GM23248 (cell line): ENCODE measurements at regions not wholly inside any gene's neighbourhood (a gene's known extent, or its start where the extent isn't known, plus 50 kb on each side); places are given as distances from the start of the nearest gene placed in this dataset.

Source experiments
- DNase-seq: peaks from one replicate; pipeline ENCODE4 v3.0.0-alpha.2; 2015
- H2AFZ ChIP-seq: fragments of 200-600 bp; sonication (generic); 2 replicates; pipeline ENCODE4 v1.6.1; 2016; ENCODE audit warnings: antibody characterized with exemption
- H3F3A ChIP-seq: fragments of 200-600 bp; sonication (generic); 2 replicates; pipeline ENCODE4 v1.6.1; 2016; ENCODE audit warnings: mild to moderate bottlenecking, antibody characterized with exemption, mixed run types; ENCODE audit not compliant: insufficient read depth
- H3K27ac ChIP-seq: fragments of 200-600 bp; sonication (generic); 2 replicates; pipeline ENCODE4 v1.5.1; 2016; ENCODE audit warnings: mild to moderate bottlenecking
- H3K27me3 ChIP-seq: fragments of 200-600 bp; sonication (generic); replicated peaks from 2 replicates; pipeline ENCODE4 v1.6.1; 2016; ENCODE audit warnings: mild to moderate bottlenecking; ENCODE audit not compliant: insufficient read depth
- H3K36me3 ChIP-seq: fragments of 200-600 bp; sonication (generic); 2 replicates; pipeline ENCODE4 v1.6.1; 2016; ENCODE audit warnings: low read depth, mild to moderate bottlenecking
- H3K4me1 ChIP-seq: fragments of 200-600 bp; sonication (generic); 2 replicates; pipeline ENCODE4 v1.6.1; 2016; ENCODE audit warnings: mild to moderate bottlenecking; ENCODE audit not compliant: insufficient read depth
- H3K4me2 ChIP-seq: fragments of 200-600 bp; sonication (generic); one replicate; pipeline ENCODE4 v1.6.1; 2016; ENCODE audit warnings: mild to moderate bottlenecking; ENCODE audit not compliant: unreplicated experiment
- H3K4me3 ChIP-seq: fragments of 200-600 bp; sonication (generic); 2 replicates; pipeline ENCODE4 v1.5.1; 2016; ENCODE audit warnings: mild to moderate bottlenecking
- H3K79me2 ChIP-seq: fragments of 200-600 bp; sonication (generic); 2 replicates; pipeline ENCODE4 v1.6.1; 2016; ENCODE audit warnings: mild to moderate bottlenecking; ENCODE audit not compliant: insufficient read depth
- H3K9ac ChIP-seq: fragments of 200-600 bp; sonication (generic); 2 replicates; pipeline ENCODE4 v1.6.1; 2016; ENCODE audit warnings: mild to moderate bottlenecking
- H3K9me2 ChIP-seq: fragments of 200-600 bp; sonication (generic); 2 replicates; pipeline ENCODE4 v1.6.1; 2016; ENCODE audit warnings: mixed run types, mild to moderate bottlenecking, moderate library complexity; ENCODE audit not compliant: insufficient read depth
- H3K9me3 ChIP-seq: fragments of 200-600 bp; sonication (generic); one replicate; pipeline ENCODE4 v1.6.1; 2017; ENCODE audit warnings: low read depth
- H4K20me1 ChIP-seq: fragments of 200-600 bp; sonication (generic); 2 replicates; pipeline ENCODE4 v1.6.0; 2016; ENCODE audit not compliant: insufficient read depth
- EZH2 ChIP-seq: fragments of 200-600 bp; sonication (generic); IDR thresholded peaks from 2 replicates; pipeline ENCODE4 v1.6.1; 2018; ENCODE audit warnings: antibody characterized with exemption, mild to moderate bottlenecking; ENCODE audit not compliant: insufficient read depth, poor library complexity, severe bottlenecking
- EZH2phosphoT487 ChIP-seq: fragments of 200-600 bp; sonication (generic); IDR thresholded peaks from 2 replicates; pipeline ENCODE4 v1.6.1; 2018; ENCODE audit warnings: antibody characterized with exemption, moderate library complexity, mild to moderate bottlenecking, low read depth; ENCODE audit not compliant: insufficient read depth
- WGBS, 2 experiments: methylation state at CpG; one replicate each; pipeline ENCODE4 v1.1.6; 2015 to 2017; ENCODE audit warnings: low lambda C conversion rate in 2 of 2, low coverage in 1 of 2; ENCODE audit errors: missing lambda C conversion rate in 2 of 2; 5-methylcytosine and 5-hydroxymethylcytosine counted together
- in situ Hi-C: fragments of 300-500 bp; cut with MboI; formaldehyde crosslinking; loops from 2 replicates; pipeline ENCODE4 v1.15.0; 2020

DNA sequence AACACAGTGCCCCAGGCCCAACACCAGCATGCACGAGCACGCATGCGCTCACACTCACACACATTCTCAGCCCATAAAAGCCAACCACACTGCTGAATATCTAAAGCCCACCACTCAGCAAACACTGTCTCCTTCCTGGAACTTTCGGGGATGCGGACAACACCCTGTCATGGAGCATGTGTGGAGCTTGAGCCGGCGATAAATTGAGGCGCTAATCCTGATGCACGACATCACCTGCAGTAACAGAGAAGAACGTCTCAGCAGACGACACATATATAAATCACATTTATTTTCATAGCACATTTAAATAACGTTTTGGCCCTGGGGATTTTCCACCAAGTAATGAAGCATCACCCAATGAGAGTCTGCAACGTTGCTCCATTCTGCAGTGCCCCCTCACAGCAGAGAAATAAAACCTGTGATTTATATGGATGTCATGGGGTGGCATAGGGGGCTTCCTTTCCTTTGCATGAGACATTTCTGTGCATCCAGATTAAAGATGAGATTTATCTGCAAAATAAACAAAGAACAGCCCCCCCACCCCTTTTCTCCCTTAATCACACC is 267.7 kb upstream of the NFE2L3 start:
- no peaks in the 10 kb centered on the region for H3K79me2 ChIP-seq
- in situ Hi-C loops = no loop called here
- no peaks in the 10 kb centered on the region for H3K9me2 ChIP-seq
- no peaks in the 10 kb centered on the region for H3K9me3 ChIP-seq
- TF ChIP-seq EZH2 (no peak), EZH2phosphoT487 (no peak)
- H3K27ac ChIP-seq = no peak overlapping the region
- no peaks in the 10 kb centered on the region for H4K20me1 ChIP-seq
- no peak overlapping the region for H3K4me2 ChIP-seq
- no peak for DNase-seq
- WGBS, 2 experiments = 71 to 79% methylated on average over 13 of the region's 13 CpGs
- H3K4me1 ChIP-seq = no peaks in the 10 kb centered on the region
- H3K36me3 ChIP-seq = no peaks in the 10 kb centered on the region
- H3F3A ChIP-seq = no peaks in the 10 kb centered on the region
- H3K4me3 ChIP-seq = no peak overlapping the region
- H3K9ac ChIP-seq = no peak overlapping the region
- peaks cover 64% of the 10 kb centered on the region for H3K27me3 ChIP-seq
- H2AFZ ChIP-seq = no peak overlapping the region

DNA sequence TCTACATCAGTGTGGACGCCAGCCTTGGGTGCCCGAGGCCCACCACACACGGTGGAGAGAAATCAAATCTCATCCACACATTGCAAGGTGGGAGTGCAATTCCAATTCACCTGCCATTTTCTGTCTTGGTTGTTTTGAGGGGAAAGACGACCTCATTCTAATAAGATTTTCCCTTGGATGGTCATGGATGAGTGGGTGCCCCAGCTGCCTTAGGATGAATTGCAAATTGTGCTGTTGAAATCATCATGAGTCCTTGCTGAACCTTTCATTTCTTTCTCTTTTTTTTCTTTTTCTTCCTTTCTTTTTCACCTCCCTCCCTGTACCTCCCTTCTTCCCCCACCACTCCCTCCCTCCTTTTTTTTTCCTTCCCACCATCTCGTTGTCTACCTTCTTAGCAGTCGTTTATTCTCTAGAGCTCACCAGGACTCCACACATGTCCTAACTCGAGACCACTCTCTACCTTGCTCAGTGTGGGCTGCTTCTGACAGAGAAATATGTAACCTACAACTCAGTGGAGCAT is 266.9 kb upstream of the NFE2L3 start:
- no peak overlapping the region for H2AFZ ChIP-seq
- no peaks in the 10 kb centered on the region for H4K20me1 ChIP-seq
- H3F3A ChIP-seq = no peaks in the 10 kb centered on the region
- H3K4me1 ChIP-seq = no peaks in the 10 kb centered on the region
- no peaks in the 10 kb centered on the region for H3K79me2 ChIP-seq
- no peak overlapping the region for H3K4me3 ChIP-seq
- 46 to 55% methylated on average over 7 of the region's 7 CpGs for WGBS, 2 experiments
- no peaks in the 10 kb centered on the region for H3K36me3 ChIP-seq
- no peak overlapping the region for H3K9ac ChIP-seq
- H3K27ac ChIP-seq = no peak overlapping the region
- in situ Hi-C loops = no loop called here
- H3K9me2 ChIP-seq = no peaks in the 10 kb centered on the region
- H3K4me2 ChIP-seq = no peak overlapping the region
- peaks cover 58% of the 10 kb centered on the region for H3K27me3 ChIP-seq
- H3K9me3 ChIP-seq = no peaks in the 10 kb centered on the region
- DNase-seq = no peak
- TF ChIP-seq EZH2 (no peak), EZH2phosphoT487 (no peak)

DNA sequence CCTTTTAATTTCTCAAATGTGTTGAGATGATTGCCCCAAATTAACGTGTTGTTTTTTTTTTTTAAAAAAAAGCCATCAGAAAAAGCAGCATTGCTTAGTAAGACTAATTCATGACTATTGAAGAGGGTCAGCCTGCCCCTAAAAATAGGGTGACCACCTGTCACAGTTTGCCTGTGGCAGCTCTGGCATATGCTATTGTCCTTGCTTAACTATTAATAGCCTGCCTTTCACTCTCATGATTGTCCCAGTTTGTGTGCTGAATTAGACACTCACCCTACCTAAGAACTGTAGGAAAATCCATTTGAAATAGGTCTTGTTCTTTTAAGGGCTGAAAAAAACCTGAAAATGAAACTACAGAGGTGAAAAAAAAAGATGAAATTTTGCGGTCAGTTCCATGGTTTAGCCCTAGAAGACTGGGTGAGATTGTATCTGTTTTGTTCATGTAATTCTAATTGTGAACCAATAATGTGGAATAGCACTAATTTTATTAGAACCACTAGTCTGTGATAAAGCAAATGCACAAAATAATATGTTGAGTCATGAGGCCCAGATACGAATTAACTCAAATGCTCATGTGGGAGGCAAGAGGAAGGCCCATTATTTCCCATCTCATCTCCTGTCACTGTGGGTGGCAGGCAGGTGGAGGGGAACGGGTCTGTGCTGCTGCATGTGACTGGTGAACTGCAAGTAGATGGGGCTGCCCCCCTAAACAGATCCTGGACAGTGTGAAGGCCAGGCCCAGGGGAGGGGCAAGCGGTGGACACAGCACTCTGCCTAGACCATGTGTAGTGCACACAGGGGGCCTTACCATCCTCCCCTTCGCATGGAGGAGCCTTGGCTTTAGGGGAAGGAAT is 265.4 kb upstream of the NFE2L3 start:
- TF ChIP-seq EZH2 (no peak), EZH2phosphoT487 (no peak)
- 46 to 56% methylated on average over 6 of the region's 6 CpGs for WGBS, 2 experiments
- Histone ChIP-seq H3K9ac (no peak overlapping the region), H3K27me3 (peaks cover 46% of the 10 kb centered on the region), H3F3A (no peaks in the 10 kb centered on the region), H4K20me1 (no peaks in the 10 kb centered on the region), H3K4me2 (no peak overlapping the region), H2AFZ (no peak overlapping the region), H3K4me3 (no peak overlapping the region), H3K36me3 (no peaks in the 10 kb centered on the region), H3K27ac (no peak overlapping the region), H3K9me3 (no peaks in the 10 kb centered on the region), H3K4me1 (no peaks in the 10 kb centered on the region), H3K79me2 (no peaks in the 10 kb centered on the region), H3K9me2 (no peaks in the 10 kb centered on the region)
- in situ Hi-C loops = no loop called here
- no peak for DNase-seq

DNA sequence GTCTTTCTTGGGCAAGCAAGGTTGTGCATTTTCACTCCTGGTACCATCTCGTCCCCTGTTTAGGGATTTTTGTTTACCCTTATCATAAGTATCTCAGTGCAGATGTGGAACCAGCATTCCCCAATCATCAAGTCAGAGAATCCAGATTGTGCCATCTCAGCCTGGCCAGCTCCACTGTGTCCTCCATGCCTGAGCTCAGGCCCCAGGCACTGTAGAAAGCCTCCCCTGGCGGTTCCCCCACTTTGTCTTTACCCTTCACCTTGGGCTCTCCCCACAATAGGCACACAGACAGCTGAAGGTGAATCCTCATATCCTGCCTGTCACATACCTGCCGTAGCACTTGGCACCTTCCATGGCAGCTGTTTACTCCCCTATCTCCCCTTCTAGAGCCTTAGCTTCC is 264.7 kb upstream of the NFE2L3 start:
- no peaks in the 10 kb centered on the region for H3K4me1 ChIP-seq
- no peaks in the 10 kb centered on the region for H3F3A ChIP-seq
- no peak overlapping the region for H3K9ac ChIP-seq
- H3K79me2 ChIP-seq = no peaks in the 10 kb centered on the region
- H3K4me2 ChIP-seq = no peak overlapping the region
- 46 to 55% methylated on average over 3 of the region's 3 CpGs for WGBS, 2 experiments
- no peak overlapping the region for H3K27ac ChIP-seq
- peaks cover 39% of the 10 kb centered on the region for H3K27me3 ChIP-seq
- TF ChIP-seq EZH2 (no peak), EZH2phosphoT487 (no peak)
- no peaks in the 10 kb centered on the region for H3K9me2 ChIP-seq
- no peaks in the 10 kb centered on the region for H3K9me3 ChIP-seq
- no peak for DNase-seq
- no peaks in the 10 kb centered on the region for H4K20me1 ChIP-seq
- H2AFZ ChIP-seq = no peak overlapping the region
- H3K4me3 ChIP-seq = no peak overlapping the region
- in situ Hi-C loops = no loop called here
- H3K36me3 ChIP-seq = no peaks in the 10 kb centered on the region
